Ovary (tissue), 7 donors: ENCODE measurements at regions not wholly inside any gene's neighbourhood (a gene's known extent, or its start where the extent isn't known, plus 50 kb on each side); places are given as distances from the start of the nearest gene placed in this dataset.

ENCODE experiments used
- DNase-seq, 5 donors: peaks; one replicate each; pipeline ENCODE4 v3.0.0-alpha.2; 2019 to 2020
- H3K27ac ChIP-seq, 2 donors: fragments of 200-600 bp; one replicate each; pipeline versions ENCODE4 v1.5.1 to v1.8.0; 2019 to 2022
- H3K27me3 ChIP-seq: fragments of 200-600 bp; one replicate; pipeline ENCODE4 v1.8.0; 2022
- H3K36me3 ChIP-seq: fragments of 200-600 bp; sonication (generic); one replicate; pipeline ENCODE4 v1.5.1; 2019
- H3K4me1 ChIP-seq: one replicate; pipeline ENCODE4 v1.8.1; 2013; ENCODE audit warnings: mild to moderate bottlenecking, moderate library complexity; ENCODE audit not compliant: insufficient read depth
- H3K4me3 ChIP-seq: fragments of 200-600 bp; sonication (generic); one replicate; pipeline ENCODE4 v1.5.1; 2017
- H3K9me3 ChIP-seq, 2 donors: fragments of 200-600 bp in 1 of 2; sonication (generic) in 1 of 2; one replicate each; pipeline versions ENCODE4 v1.5.1 to v1.8.1; 2013 to 2019; ENCODE audit warnings: mild to moderate bottlenecking in 1 of 2, moderate library complexity in 1 of 2
- EP300 ChIP-seq: sonication (generic); formaldehyde crosslinking; IDR thresholded peaks from one replicate; pipeline ENCODE4 v1.6.1; 2017; ENCODE audit warnings: antibody characterized with exemption
- POLR2A ChIP-seq: fragments of 450-650 bp; IDR thresholded peaks from one replicate; pipeline ENCODE4 v1.6.1; 2017; ENCODE audit warnings: antibody characterized with exemption, mild to moderate bottlenecking, moderate library complexity
- WGBS, 3 donors: extraction: QIAGEN DNeasy Blood & Tissue Kit in 1 of 3; methylation state at CpG; one replicate each; pipeline versions ENCODE4 v1.1.5 to v1.1.7; 2013 to 2017; 5-methylcytosine and 5-hydroxymethylcytosine counted together
- intact Hi-C, 4 donors: fragments of 100-400 bp; cut with DNase I; formaldehyde crosslinking; loops; one replicate each; pipeline versions ENCODE4 v1.11.0 to v1.15.1; 2022 to 2023
- TF ChIP-seq, protein P1 (sequence below), 3 donors: fragments of 450-650 bp in 2 of 3; fragments of 200-600 bp in 1 of 3; IDR thresholded peaks; one replicate each; pipeline versions ENCODE4 v1.5.1 to v1.8.0; 2016 to 2022; ENCODE audit warnings: antibody characterized with exemption in 3 of 3, mild to moderate bottlenecking in 1 of 3
- donor health status: DM: no; HTN: no; CAD: no; lungs with moderate emphysema.
- donor health status: DM: no; HTN: no; CAD: no.
- donor health status: Bipolar disorder and iron deficiency.
- donor health status: DM: no; HTN: no; CAD: no.
- donor health status: DM: yes; HTN: yes; CAD: no.

DNA sequence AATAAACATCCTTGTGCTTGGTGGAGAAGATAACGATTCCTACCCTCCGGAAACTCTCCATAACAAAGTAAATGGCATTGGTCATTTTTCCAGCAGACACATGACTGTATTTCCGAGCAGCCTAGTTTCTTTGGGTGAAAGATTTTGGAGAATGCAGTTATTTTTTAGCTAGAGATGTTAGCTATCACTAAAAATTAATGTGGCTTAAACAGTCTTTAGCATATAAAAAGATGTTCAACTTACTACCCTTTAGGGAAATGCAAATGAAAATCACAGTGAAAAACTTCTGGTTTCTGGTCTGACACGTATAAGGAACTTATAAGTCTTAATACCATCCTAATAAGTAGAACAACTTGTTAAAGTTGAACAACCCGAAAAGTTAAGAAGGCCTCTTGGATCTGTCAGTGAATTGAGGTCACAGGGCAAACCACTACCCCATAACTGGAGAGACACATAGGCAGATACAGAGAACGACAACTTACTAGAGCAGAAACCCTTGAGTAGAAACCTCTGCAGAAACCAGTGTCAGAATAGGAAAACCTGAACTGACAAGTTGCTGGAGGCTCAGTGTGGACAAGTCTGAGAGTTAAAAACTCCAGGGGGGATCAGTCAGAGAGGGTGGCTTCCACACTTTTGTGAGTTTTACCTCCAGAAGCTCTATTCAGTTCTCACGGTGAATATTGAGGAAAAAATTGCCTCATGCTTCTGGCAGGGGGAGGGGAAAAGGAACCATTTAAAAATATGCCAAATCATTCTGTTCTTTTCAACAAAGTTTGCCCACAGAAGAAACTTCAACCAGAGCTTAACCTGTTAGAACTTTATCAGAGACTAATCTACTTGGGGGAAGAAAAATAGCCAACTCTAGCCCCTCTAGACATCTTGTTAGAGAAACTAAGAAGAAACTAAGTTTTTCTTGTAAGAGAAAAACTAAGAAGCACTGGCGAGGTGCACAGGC is 325.2 kb upstream of the RPS23 start:
- H3K9me3 ChIP-seq: no peaks in the 10 kb centered on the region
- 81 to 83% (median 82%) methylated on average over 8 of the region's 8 CpGs for WGBS, 3 donors
- no peak for DNase-seq
- intact Hi-C loops: no loop called here
- TF ChIP-seq, protein P1, sequence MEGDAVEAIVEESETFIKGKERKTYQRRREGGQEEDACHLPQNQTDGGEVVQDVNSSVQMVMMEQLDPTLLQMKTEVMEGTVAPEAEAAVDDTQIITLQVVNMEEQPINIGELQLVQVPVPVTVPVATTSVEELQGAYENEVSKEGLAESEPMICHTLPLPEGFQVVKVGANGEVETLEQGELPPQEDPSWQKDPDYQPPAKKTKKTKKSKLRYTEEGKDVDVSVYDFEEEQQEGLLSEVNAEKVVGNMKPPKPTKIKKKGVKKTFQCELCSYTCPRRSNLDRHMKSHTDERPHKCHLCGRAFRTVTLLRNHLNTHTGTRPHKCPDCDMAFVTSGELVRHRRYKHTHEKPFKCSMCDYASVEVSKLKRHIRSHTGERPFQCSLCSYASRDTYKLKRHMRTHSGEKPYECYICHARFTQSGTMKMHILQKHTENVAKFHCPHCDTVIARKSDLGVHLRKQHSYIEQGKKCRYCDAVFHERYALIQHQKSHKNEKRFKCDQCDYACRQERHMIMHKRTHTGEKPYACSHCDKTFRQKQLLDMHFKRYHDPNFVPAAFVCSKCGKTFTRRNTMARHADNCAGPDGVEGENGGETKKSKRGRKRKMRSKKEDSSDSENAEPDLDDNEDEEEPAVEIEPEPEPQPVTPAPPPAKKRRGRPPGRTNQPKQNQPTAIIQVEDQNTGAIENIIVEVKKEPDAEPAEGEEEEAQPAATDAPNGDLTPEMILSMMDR (IDR thresholded peaks at IDR 0.05): no peak
- TF ChIP-seq EP300 (no peak), POLR2A (no peak)
- no peaks in the 10 kb centered on the region for H3K4me1 ChIP-seq
- H3K27me3 ChIP-seq: no peaks in the 10 kb centered on the region
- no peak overlapping the region for H3K4me3 ChIP-seq
- H3K36me3 ChIP-seq: no peaks in the 10 kb centered on the region
- H3K27ac ChIP-seq: no peak overlapping the region

DNA sequence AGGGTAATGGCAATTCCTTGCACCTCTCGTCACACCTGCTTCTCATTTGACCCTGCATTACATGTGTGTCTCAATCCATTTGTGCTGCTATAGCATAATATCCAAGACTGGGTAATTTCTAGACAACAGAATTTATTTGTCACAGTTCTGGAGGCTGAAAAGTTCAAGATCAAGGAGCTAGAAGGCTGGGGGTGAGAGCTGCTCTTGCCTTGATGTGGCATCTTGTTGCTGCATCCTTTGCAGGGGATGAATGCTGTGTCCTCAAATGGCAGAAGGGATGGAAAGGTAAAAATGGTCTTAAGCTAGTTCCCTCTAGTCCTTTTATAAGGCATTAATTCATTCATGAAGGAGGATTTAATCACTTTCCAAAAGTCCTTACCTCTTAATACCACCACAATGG is 323.7 kb upstream of the RPS23 start:
- TF ChIP-seq POLR2A (no peak), EP300 (no peak)
- TF ChIP-seq, protein P1 (IDR thresholded peaks at IDR 0.05): no peak
- 97 to 100% (median 97%) methylated on average over 1 of the region's 1 CpG for WGBS, 3 donors
- Histone ChIP-seq H3K4me3 (no peak overlapping the region), H3K36me3 (no peaks in the 10 kb centered on the region), H3K4me1 (no peaks in the 10 kb centered on the region), H3K9me3 (no peaks in the 10 kb centered on the region), H3K27me3 (no peaks in the 10 kb centered on the region), H3K27ac (no peak overlapping the region)
- intact Hi-C loops: no loop called here
- DNase-seq: no peak

DNA sequence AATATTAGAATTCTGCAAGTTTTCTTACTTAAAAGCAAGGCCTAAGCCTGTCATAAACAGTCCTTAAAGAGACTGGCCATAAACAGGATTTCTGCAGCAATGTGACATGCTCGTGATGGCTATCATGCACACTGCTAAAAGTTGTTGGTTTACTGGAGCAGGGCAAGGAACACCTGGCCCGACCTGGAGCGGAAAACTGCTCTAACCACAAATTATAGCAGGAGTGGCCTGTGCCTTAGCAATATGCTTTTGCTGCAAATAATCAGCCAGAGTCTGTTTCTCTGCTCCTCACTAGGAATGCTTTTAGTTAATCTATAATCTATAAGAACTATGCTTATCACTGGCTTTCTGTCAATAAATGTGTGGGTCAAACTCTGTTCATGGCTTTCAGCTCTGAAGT is 322.9 kb upstream of the RPS23 start:
- Histone ChIP-seq H3K4me1 (no peaks in the 10 kb centered on the region), H3K27me3 (no peaks in the 10 kb centered on the region), H3K4me3 (no peak overlapping the region), H3K9me3 (no peaks in the 10 kb centered on the region), H3K27ac (no peak overlapping the region), H3K36me3 (no peaks in the 10 kb centered on the region)
- TF ChIP-seq, protein P1 (IDR thresholded peaks at IDR 0.05): no peak
- no peak for TF ChIP-seq EP300
- no peak for DNase-seq
- WGBS, 3 donors: 83 to 92% (median 87%) methylated on average over 3 of the region's 3 CpGs
- intact Hi-C loops: no loop called here

DNA sequence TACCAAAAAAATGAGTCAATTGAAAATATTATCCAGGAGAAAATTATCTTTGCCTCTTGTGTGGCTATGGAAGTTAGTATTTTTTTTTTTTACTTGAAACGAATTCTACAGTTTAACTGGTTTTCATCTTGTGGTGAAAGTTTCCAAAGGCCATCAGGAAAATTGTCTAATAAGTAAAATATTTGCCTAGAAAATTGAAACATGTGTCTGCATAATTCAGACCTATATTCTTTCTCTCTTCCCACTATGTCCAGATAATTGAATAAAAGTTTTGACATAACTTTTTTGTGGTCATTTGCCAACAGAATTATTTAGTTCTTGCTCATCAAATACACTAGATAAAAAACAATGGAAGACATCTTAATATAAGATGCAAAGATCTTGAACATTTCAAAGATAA is 321.5 kb upstream of the RPS23 start:
- no peaks in the 10 kb centered on the region for H3K27me3 ChIP-seq
- H3K9me3 ChIP-seq: no peaks in the 10 kb centered on the region
- intact Hi-C loops: no loop called here
- no peak overlapping the region for H3K4me3 ChIP-seq
- H3K36me3 ChIP-seq: no peaks in the 10 kb centered on the region
- DNase-seq: no peak
- no peaks in the 10 kb centered on the region for H3K4me1 ChIP-seq
- WGBS, 3 donors: 31 to 38% (median 32%) methylated on average over 1 of the region's 1 CpG
- TF ChIP-seq POLR2A (no peak), EP300 (no peak)
- TF ChIP-seq, protein P1 (IDR thresholded peaks at IDR 0.05): no peak
- H3K27ac ChIP-seq: no peak overlapping the region
